Activated gamma-delta T cell treated with Interleukin-2 at 50 U/mL for 16 hours (primary cell): ENCODE measurements at regions not wholly inside any gene's neighbourhood (a gene's known extent, or its start where the extent isn't known, plus 50 kb on each side); places are given as distances from the start of the nearest gene placed in this dataset.
"Not testable (repeated sequence)": the region's sequence is repeated elsewhere in the genome, so short reads cannot be mapped to it uniquely, and the experiment has no call there.

ENCODE experiments used
- DNase-seq: peaks from one replicate; pipeline ENCODE4 v3.0.0-alpha.2; 2020

GRCh38 chr9:88596376-88596775 lies 61.4 kb downstream of the NXNL2 start:
- no peak for DNase-seq

GRCh38 chr9:88604836-88605511 lies 70.0 kb downstream of the NXNL2 start:
- no peak for DNase-seq

GRCh38 chr9:88605512-88606362 lies 70.8 kb downstream of the NXNL2 start:
- DNase-seq = no peak

DNA sequence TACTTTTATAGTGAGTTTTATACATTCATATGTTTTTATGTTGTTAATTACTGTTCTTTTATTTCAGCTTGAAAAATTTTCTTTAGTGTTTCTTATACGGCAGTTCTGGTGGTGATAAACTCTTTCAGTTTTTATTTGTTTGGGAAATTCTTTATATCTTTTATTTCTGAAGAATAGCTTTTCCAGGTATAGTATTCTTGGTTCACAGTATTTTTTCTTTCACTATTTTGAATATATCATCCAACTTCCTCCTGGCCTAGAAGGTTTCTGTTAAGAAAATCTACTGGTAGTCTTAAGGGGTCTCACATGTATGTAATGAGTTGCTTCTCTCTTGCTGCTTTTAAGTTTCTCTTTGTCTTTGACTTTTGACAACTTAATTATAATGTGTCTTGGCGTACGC lies 79.4 kb downstream of the NXNL2 start:
- no peak for DNase-seq

GRCh38 chr9:88623698-88624097 lies 88.7 kb downstream of the NXNL2 start:
- no peak for DNase-seq

- DNase-seq = no peak
Measured at GRCh38 chr9:88628114-88628513, 93.1 kb downstream of the NXNL2 start.

- DNase-seq = no peak
Measured at GRCh38 chr9:88628811-88629210, 93.8 kb downstream of the NXNL2 start.

DNA sequence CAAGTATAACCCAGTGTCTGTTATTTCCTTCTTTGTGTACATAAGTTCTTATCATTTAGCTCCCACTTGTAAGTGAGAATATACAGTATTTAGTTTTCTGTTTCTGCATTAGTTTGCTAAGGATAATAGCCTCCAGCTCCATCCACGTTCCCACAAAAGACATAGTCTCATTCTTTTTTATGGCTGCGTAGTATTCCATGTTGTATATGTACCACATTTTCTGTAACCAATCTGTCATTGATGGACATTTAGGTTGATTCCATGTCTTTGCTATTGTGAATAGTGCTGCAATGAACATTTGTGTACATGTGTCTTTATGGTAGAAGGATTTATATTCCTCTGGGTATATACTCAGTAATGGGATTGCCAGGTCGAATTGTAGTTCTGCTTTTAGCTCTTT lies 95.6 kb downstream of the NXNL2 start:
- not testable (repeated sequence) for DNase-seq

DNA sequence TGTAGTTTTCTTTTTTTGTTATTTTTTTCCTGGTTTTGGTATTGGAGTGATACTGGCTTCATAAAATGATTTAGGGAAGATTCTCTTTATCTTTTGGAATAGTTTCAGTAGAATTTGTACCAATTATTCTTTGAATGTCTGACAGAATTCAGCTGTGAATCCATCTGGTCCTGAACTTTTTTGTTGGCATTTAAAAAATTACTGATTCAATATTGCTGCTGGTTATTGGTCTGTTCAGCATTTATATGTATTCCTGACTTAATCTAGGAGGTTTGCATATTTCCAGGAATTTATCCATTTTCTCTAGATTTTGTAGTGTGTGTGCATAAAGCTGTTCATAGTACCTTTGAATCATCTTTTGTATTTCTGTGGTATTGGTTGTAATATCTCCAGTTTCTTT lies 100.2 kb downstream of the NXNL2 start:
- no peak for DNase-seq

DNA sequence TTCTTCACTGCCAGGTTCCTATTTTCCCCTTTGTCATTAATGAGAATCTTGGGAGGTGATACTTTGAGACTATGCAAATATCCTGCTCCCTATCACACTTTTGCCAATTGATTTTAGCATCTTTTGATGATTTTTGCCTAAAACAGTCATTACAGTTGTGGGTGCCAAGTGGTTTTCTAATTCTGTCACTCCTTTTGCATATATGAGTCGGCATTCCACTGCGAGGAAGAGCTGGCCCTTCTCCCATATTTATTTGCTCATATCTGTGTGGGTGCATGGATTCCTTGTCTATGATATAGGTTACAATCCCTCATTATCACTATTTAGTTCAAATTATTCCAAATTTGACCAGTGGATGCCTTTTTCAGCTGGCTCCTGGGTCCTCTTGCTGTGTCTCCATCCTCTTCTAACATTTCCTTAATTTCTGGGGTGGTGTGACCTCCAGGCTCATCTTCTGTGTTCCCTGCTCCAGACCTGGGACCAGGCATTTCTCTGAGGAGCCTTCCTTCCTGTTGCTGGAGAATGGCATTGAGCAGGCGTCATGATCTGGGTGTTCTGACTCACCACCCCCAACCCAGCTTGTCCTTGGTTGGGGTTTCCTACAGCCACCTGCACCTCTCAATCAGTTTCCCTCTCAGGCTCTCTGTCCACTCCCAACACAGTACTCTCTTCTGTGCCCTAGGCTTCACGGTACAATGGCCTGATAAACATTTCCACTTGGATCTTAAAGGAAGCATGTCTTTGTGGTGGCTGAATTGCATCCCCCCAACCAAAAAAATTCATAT lies 106.7 kb downstream of the NXNL2 start:
- no peak for DNase-seq

- DNase-seq = no peak
Measured at GRCh38 chr9:88642336-88642735, 107.4 kb downstream of the NXNL2 start.

DNA sequence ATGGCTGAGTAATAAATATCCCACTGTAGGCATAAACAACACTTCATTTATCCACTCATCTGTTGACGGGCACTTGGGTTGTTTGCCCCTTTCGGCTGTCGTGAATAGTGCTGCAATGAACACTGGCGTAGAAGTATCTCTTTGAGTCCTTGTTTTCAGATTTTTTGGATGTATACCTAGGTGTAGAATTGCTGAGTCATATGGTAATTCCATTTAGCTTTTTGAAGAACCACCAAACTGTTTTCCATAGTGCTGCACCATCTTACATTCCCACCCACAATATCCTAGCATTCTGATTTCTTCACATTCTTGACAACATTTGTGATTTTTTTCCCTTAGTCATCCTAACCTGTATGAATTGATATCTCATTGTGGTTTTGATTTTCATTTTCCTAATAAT lies 109.0 kb downstream of the NXNL2 start:
- DNase-seq = no peak

GRCh38 chr9:88645172-88645878 lies 110.3 kb downstream of the NXNL2 start:
- no peak for DNase-seq

DNA sequence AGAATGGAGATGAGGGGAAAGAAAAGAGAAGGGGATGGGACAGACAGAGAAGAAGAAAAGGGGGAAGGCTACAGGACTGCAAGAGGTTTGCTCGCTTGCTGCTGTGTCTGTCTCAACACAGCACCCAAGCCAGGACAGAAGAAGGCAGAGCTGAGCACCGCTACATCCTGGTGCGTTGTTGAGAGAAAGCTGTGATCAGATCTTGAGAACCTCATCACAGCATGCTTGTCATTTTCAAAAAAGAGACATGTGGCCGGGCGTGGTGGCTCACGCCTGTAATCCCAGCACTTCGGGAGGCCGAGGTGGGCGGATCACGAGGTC lies 110.9 kb downstream of the NXNL2 start:
- no peak for DNase-seq

- DNase-seq = no peak
Measured at GRCh38 chr9:88646539-88647300, 111.7 kb downstream of the NXNL2 start.

DNA sequence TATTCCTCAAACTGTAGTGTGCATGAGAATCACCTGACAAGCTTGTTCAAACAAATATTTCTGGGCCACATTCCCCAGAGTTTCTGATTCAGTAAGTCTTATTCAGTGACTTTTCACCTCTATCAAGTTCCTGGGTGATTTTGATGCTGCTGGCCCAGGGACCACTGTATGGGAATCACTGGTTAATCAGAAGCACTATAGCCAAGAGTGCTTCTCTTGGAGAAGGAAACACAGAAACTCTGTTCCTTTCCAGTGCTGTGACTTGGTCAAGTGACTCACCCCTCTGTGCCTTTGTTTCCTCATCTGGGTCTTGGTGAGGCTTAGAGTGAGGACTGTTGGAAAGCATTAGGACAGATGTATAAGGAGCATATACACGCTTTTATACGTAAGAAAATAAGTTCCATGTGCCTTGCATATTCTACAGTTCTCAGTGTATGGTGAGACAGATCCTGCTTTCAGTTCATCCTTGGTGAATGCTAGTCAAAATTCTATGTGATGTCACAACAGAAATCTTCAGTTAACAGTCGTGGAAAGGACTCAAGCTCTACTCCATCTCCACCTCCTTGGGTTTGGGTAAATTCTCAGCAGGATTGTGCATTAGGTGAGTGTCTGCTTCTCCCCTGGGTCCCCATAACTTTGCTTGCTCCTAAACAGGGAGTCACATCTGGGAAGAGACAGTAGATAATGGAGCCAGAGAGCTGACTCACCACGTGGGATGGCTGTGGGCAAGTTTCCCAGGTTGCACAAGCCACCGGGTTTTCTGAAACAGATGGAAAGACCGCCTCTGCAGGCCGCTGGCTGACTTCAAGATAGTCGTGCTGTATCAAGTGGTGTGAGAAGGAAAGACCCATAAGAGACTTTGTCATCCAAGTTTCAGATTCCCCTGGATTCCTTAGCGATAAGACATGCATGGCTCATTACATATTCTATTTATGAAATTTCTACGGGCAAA lies 117.0 kb downstream of the NXNL2 start:
- DNase-seq = no peak

GRCh38 chr9:88652876-88653275 lies 117.9 kb downstream of the NXNL2 start:
- no peak for DNase-seq

DNA sequence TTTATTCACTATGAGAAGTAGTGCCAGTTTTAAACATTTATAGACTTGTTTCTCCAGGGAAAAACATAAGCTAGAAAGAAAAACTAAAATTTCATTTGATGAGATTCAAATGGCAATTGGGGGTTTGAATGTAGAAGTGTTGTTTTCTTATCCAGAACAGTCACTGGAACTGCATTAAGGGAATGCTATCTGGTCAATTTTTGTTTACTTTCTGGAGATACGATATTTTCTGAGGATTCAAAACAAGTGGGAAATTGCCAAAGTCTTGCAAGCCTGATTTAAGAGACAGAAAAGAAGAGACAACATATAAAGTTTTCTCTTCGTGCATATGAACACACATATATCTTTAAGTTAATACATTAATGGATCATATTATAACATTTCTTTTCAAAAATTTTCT lies 118.4 kb downstream of the NXNL2 start:
- DNase-seq = no peak

DNA sequence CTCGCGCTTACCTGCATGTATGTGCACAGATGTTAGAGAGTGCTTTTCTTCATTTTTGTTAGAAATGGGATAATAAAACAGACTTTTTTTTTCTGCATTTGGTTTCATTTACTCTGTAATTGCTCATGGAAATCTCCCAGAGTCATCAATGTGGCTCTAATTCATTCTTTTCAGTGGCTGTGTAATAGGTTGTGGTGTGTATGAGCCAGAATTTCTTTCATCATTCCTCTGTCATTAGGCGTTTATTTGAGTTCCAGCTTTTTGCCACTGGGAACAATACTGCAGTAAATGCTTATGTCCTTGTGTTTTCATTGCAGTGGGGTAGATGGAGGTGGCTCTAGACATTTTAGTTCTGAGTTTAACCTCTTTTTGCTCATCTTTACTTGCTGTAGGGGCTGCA lies 118.9 kb downstream of the NXNL2 start:
- no peak for DNase-seq

DNA sequence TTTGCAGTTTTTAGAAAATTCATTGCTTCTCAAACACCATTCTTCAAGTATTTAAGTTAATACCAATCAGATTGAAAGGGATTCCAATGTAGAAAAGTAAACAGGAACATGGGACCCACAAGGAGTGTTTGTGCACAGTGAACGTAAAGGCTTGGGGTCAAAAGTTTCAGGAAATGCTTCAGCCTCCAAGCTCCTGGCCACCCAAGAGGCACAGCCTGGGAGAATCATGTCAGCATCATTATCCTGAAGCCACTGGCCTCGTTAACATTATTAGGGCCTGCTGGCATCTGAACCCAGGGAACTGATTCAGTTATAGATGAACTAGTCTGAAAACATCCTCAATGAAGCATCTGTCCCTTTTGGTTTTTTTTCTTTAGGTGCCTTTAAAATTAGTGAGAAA lies 122.9 kb downstream of the NXNL2 start:
- no peak for DNase-seq

DNA sequence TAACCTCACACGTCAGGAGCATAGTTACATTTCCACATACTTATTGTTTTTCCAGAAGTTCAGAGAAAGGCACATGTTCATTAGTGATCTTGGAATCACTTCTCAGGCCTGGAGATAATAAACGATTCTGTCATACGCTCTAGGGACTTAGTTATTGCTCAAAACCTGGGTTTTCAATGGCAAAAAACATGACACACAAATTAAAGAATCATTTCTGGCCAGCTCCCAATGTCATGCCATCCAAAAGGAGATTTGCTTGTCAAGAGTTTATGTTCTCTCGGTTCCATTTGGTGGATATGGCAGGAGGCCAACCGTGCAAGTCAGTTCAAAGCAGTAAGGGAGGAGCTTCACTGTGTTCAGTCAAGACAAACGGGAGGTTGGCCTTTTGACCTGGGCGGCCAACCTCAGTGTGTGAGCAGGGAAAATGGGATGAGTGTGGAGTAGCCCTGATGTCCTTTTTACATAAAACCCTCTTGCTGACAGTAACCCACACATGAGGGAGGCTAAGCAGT lies 123.4 kb downstream of the NXNL2 start:
- DNase-seq = no peak
